HPDE6-E6E7 (cell line): ENCODE measurements at regions not wholly inside any gene's neighbourhood (a gene's known extent, or its start where the extent isn't known, plus 50 kb on each side); places are given as distances from the start of the nearest gene placed in this dataset.

Source experiments
- DNase-seq: peaks from one replicate; pipeline ENCODE4 v3.0.0; 2011; ENCODE audit warnings: missing footprints; ENCODE audit errors: extremely low spot score

- DNase-seq, result no peak
These were observed 373.5 kb downstream of the SOX11 start for GRCh38 chr2:6065703-6066102.

GRCh38 chr2:6067089-6067488 is 374.9 kb downstream of the SOX11 start:
- DNase-seq, result no peak

- no peak for DNase-seq
These were observed 375.6 kb downstream of the SOX11 start for GRCh38 chr2:6067806-6068205.

GRCh38 chr2:6068429-6068828 is 376.2 kb downstream of the SOX11 start:
- DNase-seq, result no peak

GRCh38 chr2:6069381-6069780 is 377.2 kb downstream of the SOX11 start:
- no peak for DNase-seq

- DNase-seq, result no peak
These were observed 379.3 kb downstream of the SOX11 start for GRCh38 chr2:6071519-6071918.

GRCh38 chr2:6072276-6072675 is 380.1 kb downstream of the SOX11 start:
- no peak for DNase-seq

GRCh38 chr2:6072768-6073167 is 380.6 kb downstream of the SOX11 start:
- DNase-seq, result no peak

GRCh38 chr2:6073191-6074088 is 381.3 kb downstream of the SOX11 start:
- no peak for DNase-seq

GRCh38 chr2:6074089-6074643 is 382.0 kb downstream of the SOX11 start:
- DNase-seq, result no peak

- DNase-seq, result no peak
These were observed 385.4 kb downstream of the SOX11 start for GRCh38 chr2:6077585-6077984.

GRCh38 chr2:6078414-6078813 is 386.2 kb downstream of the SOX11 start:
- DNase-seq, result no peak

- no peak for DNase-seq
These were observed 387.2 kb downstream of the SOX11 start for GRCh38 chr2:6079405-6079804.

GRCh38 chr2:6080932-6081753 is 389.0 kb downstream of the SOX11 start:
- DNase-seq, result no peak

- no peak for DNase-seq
These were observed 389.9 kb downstream of the SOX11 start for GRCh38 chr2:6081955-6082624.

- DNase-seq, result no peak
These were observed 390.4 kb downstream of the SOX11 start for GRCh38 chr2:6082625-6083018.

- no peak for DNase-seq
These were observed 391.0 kb downstream of the SOX11 start for GRCh38 chr2:6083136-6083535.

GRCh38 chr2:6089474-6089873 is 397.3 kb downstream of the SOX11 start:
- DNase-seq, result no peak

- DNase-seq, result no peak
These were observed 411.2 kb downstream of the SOX11 start for GRCh38 chr2:6103372-6103771.

GRCh38 chr2:6103949-6104348 is 411.8 kb downstream of the SOX11 start:
- no peak for DNase-seq

GRCh38 chr2:6107290-6107689 is 415.1 kb downstream of the SOX11 start:
- no peak for DNase-seq

GRCh38 chr2:6109831-6110230 is 417.6 kb downstream of the SOX11 start:
- DNase-seq, result no peak
